Testis (tissue), 2 donors: ENCODE measurements at regions not wholly inside any gene's neighbourhood (a gene's known extent, or its start where the extent isn't known, plus 50 kb on each side); places are given as distances from the start of the nearest gene placed in this dataset.

ENCODE experiments used
- DNase-seq: peaks from one replicate; pipeline ENCODE4 v3.0.0-alpha.2; 2019
- H3K27ac ChIP-seq, 2 donors: fragments of 200-600 bp; sonication (generic); one replicate each; pipeline ENCODE4 v1.5.1; 2019
- H3K27me3 ChIP-seq: fragments of 200-600 bp; sonication (generic); one replicate; pipeline ENCODE4 v1.5.1; 2019
- H3K36me3 ChIP-seq: fragments of 200-600 bp; sonication (generic); one replicate; pipeline ENCODE4 v1.5.1; 2017; ENCODE audit warnings: low read depth; ENCODE audit errors: missing control alignments
- H3K4me1 ChIP-seq: fragments of 200-600 bp; sonication (generic); one replicate; pipeline ENCODE4 v1.5.1; 2019
- H3K4me3 ChIP-seq, 2 donors: fragments of 200-600 bp; sonication (generic); one replicate each; pipeline ENCODE4 v1.5.1; 2017 to 2019
- H3K9me3 ChIP-seq: fragments of 200-600 bp; sonication (generic); one replicate; pipeline ENCODE4 v1.5.1; 2017
- POLR2A ChIP-seq: fragments of 450-650 bp; IDR thresholded peaks from one replicate; pipeline ENCODE4 v1.6.1; 2017; ENCODE audit warnings: antibody characterized with exemption, mild to moderate bottlenecking, moderate library complexity
- WGBS, 2 donors: methylation state at CpG; one replicate each; pipeline ENCODE4 v1.1.5; 2018; 5-methylcytosine and 5-hydroxymethylcytosine counted together
- intact Hi-C: fragments of 100-400 bp; cut with DNase I; formaldehyde crosslinking; loops from one replicate; pipeline ENCODE4 v1.15.1; 2023; ENCODE audit warnings: low total_unique reads
- TF ChIP-seq, protein P1 (sequence below), 3 experiments: fragments of 450-650 bp in 2 of 3; fragments of 200-600 bp in 1 of 3; sonication (generic) in 1 of 3; IDR thresholded peaks; one replicate each; pipeline ENCODE4 v1.5.1; 2016 to 2019; ENCODE audit warnings: antibody characterized with exemption in 3 of 3, mild to moderate bottlenecking in 2 of 3, moderate library complexity in 1 of 3

- Histone ChIP-seq H3K36me3 (no peaks in the 10 kb centered on the region), H3K4me1 (no peaks in the 10 kb centered on the region), H3K27ac (no peak overlapping the region), H3K4me3 (no peak overlapping the region), H3K27me3 (no peaks in the 10 kb centered on the region), H3K9me3 (no peaks in the 10 kb centered on the region)
- WGBS, 2 donors = 29% methylated on average over 16 of the region's 16 CpGs; no CpG with 5 or more reads in 1 of the 2 donors
- TF ChIP-seq, protein P1, sequence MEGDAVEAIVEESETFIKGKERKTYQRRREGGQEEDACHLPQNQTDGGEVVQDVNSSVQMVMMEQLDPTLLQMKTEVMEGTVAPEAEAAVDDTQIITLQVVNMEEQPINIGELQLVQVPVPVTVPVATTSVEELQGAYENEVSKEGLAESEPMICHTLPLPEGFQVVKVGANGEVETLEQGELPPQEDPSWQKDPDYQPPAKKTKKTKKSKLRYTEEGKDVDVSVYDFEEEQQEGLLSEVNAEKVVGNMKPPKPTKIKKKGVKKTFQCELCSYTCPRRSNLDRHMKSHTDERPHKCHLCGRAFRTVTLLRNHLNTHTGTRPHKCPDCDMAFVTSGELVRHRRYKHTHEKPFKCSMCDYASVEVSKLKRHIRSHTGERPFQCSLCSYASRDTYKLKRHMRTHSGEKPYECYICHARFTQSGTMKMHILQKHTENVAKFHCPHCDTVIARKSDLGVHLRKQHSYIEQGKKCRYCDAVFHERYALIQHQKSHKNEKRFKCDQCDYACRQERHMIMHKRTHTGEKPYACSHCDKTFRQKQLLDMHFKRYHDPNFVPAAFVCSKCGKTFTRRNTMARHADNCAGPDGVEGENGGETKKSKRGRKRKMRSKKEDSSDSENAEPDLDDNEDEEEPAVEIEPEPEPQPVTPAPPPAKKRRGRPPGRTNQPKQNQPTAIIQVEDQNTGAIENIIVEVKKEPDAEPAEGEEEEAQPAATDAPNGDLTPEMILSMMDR (IDR thresholded peaks at IDR 0.05) = no peak
- no peak for TF ChIP-seq POLR2A
- intact Hi-C loops = no loop called here
- no peak for DNase-seq
Observed at GRCh38 chrX:39518476-39519029, 579.2 kb downstream of the BCOR start.

- intact Hi-C loops = no loop called here
- no peaks in the 10 kb centered on the region for H3K4me1 ChIP-seq
- H3K9me3 ChIP-seq = no peaks in the 10 kb centered on the region
- no peak overlapping the region for H3K4me3 ChIP-seq
- H3K27me3 ChIP-seq = no peaks in the 10 kb centered on the region
- H3K27ac ChIP-seq = no peak overlapping the region
- peak; percentile 38 for DNase-seq
- 5 to 6% methylated on average over 10 to 18 of the region's 19 CpGs for WGBS, 2 donors
- H3K36me3 ChIP-seq = no peaks in the 10 kb centered on the region
- TF ChIP-seq, protein P1 (IDR thresholded peaks at IDR 0.05) = no peak
- no peak for TF ChIP-seq POLR2A
Observed at GRCh38 chrX:39519030-39519488, 578.7 kb downstream of the BCOR start.

- no peak overlapping the region for H3K27ac ChIP-seq
Observed at GRCh38 chrX:39519566-39520301, 578.0 kb downstream of the BCOR start.

GRCh38 chrX:39525758-39526157, 572.0 kb downstream of the BCOR start:
- Histone ChIP-seq H3K4me3 (no peak overlapping the region), H3K9me3 (no peaks in the 10 kb centered on the region), H3K36me3 (no peaks in the 10 kb centered on the region), H3K4me1 (no peaks in the 10 kb centered on the region), H3K27me3 (no peaks in the 10 kb centered on the region), H3K27ac (no peak overlapping the region)
- no peak for TF ChIP-seq POLR2A
- TF ChIP-seq, protein P1 (IDR thresholded peaks at IDR 0.05) = no peak
- intact Hi-C loops = no loop called here
- no peak for DNase-seq
- 50 to 94% methylated on average over 2 to 3 of the region's 3 CpGs for WGBS, 2 donors

More at GRCh38 chrX:39519566-39520301, 578.0 kb downstream of the BCOR start:
- Histone ChIP-seq H3K4me3 (no peak overlapping the region), H3K4me1 (no peaks in the 10 kb centered on the region), H3K27me3 (no peaks in the 10 kb centered on the region), H3K9me3 (no peaks in the 10 kb centered on the region), H3K36me3 (no peaks in the 10 kb centered on the region)
- WGBS, 2 donors = 40 to 61% methylated on average over 3 to 12 of the region's 14 CpGs
- TF ChIP-seq POLR2A = no peak
- TF ChIP-seq, protein P1 (IDR thresholded peaks at IDR 0.05) = no peak
- intact Hi-C loops = no loop called here
- DNase-seq = no peak

DNA sequence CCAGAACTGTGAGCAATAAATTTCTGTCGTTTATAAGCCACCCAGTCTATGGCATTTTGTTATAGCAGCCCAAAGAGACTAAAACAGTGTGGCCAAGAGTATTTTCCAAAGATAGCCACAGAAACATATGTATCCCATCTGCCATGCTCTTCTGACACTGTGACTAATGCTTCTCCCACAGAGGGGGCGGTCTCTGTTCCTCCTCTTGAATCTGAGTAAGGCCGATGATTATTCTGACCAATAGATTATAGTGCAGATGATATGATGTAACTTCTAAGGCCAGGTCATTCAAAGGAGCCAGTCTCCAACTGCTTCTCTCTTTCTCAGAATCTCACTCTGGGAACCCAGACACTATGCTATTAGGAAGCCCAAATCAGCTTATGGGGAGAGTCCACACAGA, 570.7 kb downstream of the BCOR start:
- intact Hi-C loops = no loop called here

More for the DNA sequence above, 570.7 kb downstream of the BCOR start:
- no peak overlapping the region for H3K27ac ChIP-seq
- H3K27me3 ChIP-seq = no peaks in the 10 kb centered on the region
- no peaks in the 10 kb centered on the region for H3K36me3 ChIP-seq
- WGBS, 2 donors = 80 to 83% methylated on average over 2 to 3 of the region's 3 CpGs
- TF ChIP-seq POLR2A = no peak
- TF ChIP-seq, protein P1 (IDR thresholded peaks at IDR 0.05) = no peak
- no peaks in the 10 kb centered on the region for H3K4me1 ChIP-seq
- DNase-seq = no peak
- H3K4me3 ChIP-seq = no peak overlapping the region
- no peaks in the 10 kb centered on the region for H3K9me3 ChIP-seq
